ENCODE measurements at regions not wholly inside any gene's neighbourhood (a gene's known extent, or its start where the extent isn't known, plus 50 kb on each side); places are given as distances from the start of the nearest gene placed in this dataset.

GRCh38 chr5:82417776-82418607 is 139.8 kb upstream of the RPS23 start:
- DNase-seq, result peak; percentile 70

GRCh38 chr5:82416512-82416911 is 138.4 kb upstream of the RPS23 start:
- DNase-seq, result no peak

DNA sequence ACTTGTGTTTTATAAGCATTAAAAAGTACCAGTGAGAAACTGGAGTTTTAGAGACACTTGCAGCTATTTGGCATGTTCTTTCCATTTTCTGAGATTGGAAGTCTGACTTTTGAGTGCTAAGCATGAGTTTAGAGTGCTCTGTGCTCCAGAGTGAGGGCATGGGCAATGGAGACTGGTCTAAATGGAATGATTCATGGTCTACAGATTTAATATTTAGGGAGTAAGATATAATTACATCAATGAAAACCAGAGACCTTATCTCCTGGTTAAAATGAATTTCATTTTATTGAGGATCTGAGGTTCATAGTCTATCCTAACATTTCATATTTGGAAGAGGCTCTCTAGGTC is 135.9 kb upstream of the RPS23 start:
- no peak for DNase-seq

DNA sequence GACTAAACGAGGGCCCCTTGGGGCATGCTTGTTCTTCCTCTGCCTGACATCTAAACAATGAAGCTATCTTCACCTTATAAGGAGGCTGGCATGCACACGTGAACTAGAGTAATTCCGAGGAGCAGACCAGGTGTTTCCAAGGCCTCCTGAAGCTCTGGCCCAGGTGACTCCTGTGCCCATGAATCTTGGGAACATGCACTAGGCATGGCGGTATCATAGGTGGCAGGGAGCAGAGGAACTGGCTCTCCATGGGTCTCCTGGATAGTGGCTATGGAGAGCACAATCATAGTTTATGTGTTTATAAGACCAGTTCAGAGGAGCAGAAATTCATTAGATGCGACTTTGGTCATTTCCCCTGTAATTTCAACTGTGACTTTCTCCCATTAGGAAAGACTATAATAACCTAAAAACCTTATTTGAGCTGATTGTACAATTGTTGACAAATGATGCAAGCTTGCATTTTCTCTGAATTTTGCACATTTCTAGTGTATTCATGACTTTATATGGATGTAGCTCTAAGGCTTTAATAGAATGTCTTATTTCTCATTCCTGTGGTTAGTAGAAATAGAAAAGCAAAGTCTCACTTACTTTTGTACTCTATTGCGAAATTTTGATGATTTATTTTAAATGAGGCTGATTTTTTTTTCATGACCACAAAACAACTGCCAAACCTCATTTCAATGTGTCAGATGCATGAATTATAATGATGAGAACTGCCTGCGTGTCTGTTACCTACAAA is 135.3 kb upstream of the RPS23 start:
- peak; percentile 96 for DNase-seq

GRCh38 chr5:82408033-82408432 is 129.9 kb upstream of the RPS23 start:
- DNase-seq, result no peak

DNA sequence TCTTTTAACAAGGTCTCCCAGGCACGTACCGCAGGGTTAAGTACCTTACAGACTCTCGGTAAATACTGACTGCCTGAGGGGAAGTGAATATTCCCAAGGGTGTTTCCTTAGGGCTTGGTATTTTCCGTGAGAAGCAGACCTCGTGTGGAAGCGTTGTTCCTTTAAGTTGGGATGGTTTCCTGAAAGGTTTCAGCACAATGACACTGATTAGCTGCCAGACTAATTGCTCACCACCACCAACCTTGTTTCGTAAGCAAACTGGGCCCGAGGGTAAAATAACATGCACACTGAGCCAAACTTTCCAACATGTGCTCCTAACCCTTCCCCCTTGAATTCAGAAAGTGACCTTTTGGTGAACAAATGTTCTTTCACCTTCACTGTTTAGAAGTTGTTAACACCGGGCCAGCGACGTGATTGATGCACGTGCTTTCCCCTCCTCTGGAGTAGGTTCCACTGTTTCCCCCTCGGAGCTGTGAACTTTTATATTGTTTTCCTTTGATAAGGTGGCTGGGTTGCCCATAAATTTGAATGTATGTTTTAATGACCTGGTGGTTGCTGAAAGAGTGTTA is 128.1 kb upstream of the RPS23 start:
- peak; percentile 93 for DNase-seq

- DNase-seq, result peak; percentile 99
Observed at GRCh38 chr5:82405618-82406204, 127.6 kb upstream of the RPS23 start.

DNA sequence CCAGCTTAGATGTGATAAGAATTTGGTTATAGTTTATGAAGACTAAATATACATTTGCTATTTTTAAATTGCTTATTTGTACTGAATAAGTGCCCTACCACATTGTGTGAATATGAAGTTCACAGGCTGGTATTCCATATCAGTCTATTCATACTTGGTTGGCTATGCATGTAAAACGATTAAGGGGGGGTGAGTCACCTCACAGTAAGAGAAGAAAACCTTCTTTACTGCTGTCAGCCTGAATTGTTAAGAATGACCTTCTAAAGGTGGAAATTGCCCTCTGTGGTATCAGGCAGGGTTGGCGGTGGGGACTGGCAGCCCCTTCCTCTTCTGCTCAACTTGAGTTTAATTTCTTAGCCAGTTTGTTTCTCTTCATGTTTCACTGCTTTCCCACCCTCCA is 127.0 kb upstream of the RPS23 start:
- DNase-seq, result peak; percentile 90

- DNase-seq, result no peak
Observed at GRCh38 chr5:82404382-82404945, 126.3 kb upstream of the RPS23 start.

- DNase-seq, result no peak
Observed at GRCh38 chr5:82403724-82404123, 125.6 kb upstream of the RPS23 start.

DNA sequence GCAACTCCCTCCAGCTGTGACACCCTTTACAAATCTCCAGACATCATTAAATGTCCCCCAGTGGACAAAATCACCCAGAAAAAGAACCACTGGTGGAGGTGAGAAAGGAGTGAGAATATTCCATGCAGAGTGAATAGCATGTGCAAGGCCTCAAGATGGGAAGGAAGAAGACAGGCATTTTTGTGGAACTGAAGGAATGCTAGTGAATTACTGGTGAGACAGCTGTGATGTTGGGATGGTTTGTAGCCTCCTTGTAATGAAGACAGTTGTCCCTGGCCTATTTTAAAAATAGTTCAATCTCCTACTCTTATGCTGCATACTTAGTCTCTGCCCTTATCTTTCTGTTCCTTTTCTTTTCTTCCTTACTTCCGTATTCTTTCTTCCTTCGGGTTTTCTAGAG is 124.9 kb upstream of the RPS23 start:
- no peak for DNase-seq

- no peak for DNase-seq
Observed at GRCh38 chr5:82399111-82399510, 121.0 kb upstream of the RPS23 start.

DNA sequence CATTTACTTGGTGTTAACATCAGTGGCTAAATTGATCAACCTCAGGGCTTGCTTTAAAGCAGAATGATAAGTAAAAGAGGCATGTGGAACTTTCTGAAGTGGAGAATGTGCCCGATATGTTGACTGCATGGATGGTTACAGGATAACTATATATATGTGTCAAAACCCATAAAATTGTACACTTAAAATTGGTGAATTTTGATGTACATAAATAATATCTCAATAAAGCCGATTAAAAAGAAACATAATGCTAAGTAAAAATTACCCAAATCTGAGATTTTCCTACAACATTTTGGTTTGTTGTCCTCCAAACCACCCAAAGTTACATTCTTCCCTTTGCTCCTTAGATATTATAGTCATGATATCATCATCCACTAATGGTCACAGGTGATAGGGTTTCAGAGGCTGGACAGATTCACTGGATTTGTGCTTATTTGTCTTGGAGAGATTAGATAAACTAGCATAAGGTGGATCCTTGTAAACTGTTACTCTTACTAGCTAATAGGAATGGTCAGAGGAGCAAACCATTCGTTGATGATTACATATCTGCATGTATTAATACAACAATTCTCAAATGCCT is 119.7 kb upstream of the RPS23 start:
- DNase-seq, result no peak

DNA sequence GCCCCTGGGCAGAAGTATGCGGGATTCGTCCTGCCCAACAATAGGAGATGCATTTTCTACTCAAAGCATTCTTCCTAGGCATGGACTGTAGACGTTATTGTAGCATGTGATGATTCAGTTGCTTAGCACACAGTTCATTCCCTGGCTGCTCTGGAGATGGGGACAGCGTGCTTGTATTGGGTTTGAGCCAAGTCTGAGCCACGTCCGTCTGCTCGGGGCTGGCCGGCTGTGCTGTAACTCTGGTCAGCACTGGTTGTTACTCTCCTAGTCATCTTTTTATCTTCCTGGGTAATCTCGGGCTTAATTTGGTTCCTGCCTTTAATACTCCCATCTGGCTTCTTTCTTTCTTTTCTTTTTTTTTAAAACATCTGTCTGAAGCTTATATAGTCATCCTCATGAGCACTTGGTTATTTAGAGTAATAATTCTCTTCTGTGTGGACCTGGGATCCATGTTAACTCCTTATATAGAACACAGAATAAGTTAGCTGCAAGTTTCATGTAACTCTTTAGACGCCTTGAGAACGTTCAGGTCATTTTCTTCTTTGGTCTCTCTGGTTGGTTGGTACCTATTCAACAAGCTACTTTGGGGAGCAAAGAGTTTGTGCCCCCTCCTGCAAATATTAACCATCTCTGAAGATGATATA is 118.8 kb upstream of the RPS23 start:
- peak; percentile 99 for DNase-seq

DNA sequence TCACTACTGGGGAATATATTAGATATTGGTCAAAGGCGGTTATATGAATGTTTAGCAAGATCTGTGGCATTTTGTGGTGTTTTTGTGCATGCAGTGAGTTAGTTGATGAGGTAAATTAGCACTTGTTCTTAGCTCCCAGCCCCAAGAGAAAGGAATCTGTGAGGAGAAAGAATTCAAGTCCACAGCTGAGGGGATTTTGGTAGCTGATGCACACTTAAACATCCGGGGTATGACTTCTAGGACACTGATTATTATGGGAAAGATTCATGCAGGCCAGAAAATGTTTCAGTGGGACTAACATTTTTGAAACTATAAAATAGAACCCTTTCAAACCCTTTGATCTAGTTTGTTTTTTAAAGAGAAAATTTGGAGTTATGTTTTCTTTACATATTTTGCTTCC is 118.2 kb upstream of the RPS23 start:
- DNase-seq, result peak; percentile 57

DNA sequence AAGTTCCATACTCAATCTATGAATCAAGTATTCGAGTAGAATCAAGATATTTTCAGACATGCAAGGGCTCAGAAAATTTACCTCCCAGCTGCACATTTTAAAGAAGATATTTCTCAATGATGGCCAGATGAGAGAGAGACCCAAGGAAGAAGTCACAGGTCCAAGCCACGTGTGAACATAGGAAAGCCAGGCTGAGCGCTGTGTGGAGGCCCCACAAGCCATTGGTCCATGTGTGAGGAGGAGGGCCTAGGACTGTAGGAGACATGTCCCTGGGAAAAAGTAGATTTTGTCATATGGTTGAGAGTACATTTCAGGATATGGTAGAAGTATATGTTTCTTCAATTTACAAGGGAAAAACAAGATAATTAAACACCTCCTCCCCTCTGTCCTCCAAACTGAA is 115.8 kb upstream of the RPS23 start:
- DNase-seq, result no peak

DNA sequence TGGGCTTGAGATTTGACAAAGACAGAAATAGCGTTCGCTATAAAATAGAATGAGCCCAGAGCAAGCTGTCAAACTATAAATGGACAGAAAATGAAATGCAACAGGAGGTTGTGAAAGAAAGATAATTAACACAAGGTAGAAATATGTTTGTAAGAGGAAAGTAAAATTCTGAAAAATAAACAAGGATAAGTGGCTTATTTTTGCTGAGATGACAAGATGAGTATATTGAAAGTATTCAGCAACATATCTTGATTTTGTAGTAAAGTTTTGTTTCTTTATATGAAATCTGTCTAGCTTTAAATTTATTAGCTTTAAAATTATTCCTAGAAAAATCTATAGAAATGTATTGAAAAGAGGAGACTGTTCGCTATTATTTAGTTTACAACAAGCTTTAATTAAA is 111.9 kb upstream of the RPS23 start:
- DNase-seq, result no peak

DNA sequence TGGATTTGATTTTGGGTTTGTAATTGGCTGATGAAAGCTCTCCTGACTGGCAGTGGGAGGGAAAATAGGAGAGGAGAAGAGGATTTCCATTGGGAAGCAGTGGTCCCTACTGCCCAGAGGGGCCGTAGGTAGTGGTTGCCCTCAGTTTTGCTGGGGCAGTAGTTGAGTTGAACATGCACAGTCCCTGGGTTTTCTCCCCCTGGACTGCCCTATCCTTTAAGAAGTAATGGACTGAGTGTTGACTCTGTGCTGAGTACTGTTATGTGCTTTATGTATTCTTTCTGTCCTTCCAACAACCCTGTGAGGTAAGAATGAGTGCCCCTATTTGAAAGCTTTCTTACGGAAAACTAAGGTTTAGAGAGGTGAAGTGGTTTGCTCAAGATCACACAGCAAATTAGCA is 111.2 kb upstream of the RPS23 start:
- DNase-seq, result no peak

DNA sequence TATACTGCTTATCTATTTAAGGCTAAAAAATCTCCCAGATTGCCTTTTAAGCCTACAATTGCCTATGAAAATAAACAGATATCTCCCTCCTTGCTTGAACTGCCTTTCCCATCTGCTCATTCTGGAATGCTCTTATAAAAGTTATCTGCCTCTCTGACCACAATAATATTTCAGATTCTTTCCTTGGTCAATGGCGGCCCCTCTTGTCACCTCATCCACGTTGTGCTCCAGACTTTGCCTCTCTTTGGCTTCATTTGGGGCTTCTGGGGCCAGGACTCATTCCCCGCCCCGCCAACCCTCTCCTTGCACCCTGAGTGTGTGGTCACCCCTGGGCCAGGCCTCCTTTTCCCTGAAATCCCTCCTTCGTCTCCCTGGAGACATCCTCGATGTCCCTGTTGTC is 110.0 kb upstream of the RPS23 start:
- DNase-seq, result peak; percentile 89

GRCh38 chr5:82387819-82388166 is 109.6 kb upstream of the RPS23 start:
- DNase-seq, result no peak

- peak; percentile 40 for DNase-seq
Observed at GRCh38 chr5:82387001-82387818, 109.1 kb upstream of the RPS23 start.

- no peak for DNase-seq
Observed at GRCh38 chr5:82386576-82386975, 108.4 kb upstream of the RPS23 start.

Measured in fibroblast of skin of right biceps (primary cell).